SU-DHL-6 (cell line): ENCODE measurements at regions not wholly inside any gene's neighbourhood (a gene's known extent, or its start where the extent isn't known, plus 50 kb on each side); places are given as distances from the start of the nearest gene placed in this dataset.

Source experiments
- EZH2phosphoT487 ChIP-seq: fragments of 200-600 bp; sonication (generic), shearing (Covaris generic); conservative IDR thresholded peaks from 2 replicates; pipeline ENCODE4 v1.6.1; 2018; ENCODE audit warnings: mild to moderate bottlenecking, antibody characterized with exemption, low read length, moderate library complexity, mixed read lengths
- TF ChIP-seq, protein P1 (sequence below): fragments of 200-600 bp; sonication (generic); IDR thresholded peaks from one replicate; pipeline ENCODE4 v1.5.1; 2017; ENCODE audit warnings: antibody characterized with exemption, mild to moderate bottlenecking, low read length, moderate library complexity; ENCODE audit not compliant: insufficient read depth, poor library complexity, severe bottlenecking

DNA sequence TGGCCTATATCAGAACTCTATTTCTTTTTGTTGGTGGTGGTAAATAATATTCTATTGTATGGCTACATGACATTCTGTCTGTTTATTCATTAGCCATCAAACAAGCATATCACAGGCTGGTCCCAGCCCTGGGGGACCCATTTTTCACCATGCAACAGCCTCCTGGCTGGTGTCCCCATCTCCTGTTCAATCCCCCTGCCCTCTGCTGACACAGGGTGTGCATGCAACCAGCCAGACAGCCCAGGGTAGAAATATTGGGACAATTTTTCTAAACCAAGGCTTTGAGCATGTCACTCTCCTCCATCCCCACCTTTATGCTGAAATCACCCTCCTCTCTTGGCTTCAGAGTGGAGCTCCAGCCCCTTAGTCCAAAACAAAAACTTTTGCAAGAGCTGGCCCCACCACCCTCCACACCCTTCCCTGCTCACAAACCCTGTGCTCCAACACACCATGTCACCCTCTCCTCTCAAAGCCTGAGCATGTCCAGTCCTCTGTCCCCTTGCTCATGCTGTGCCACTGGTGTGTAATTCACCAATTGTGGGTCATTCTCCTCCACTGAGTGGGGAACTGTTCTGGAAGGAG, 153.0 kb upstream of the UQCRFS1 start:
- TF ChIP-seq, protein P1, sequence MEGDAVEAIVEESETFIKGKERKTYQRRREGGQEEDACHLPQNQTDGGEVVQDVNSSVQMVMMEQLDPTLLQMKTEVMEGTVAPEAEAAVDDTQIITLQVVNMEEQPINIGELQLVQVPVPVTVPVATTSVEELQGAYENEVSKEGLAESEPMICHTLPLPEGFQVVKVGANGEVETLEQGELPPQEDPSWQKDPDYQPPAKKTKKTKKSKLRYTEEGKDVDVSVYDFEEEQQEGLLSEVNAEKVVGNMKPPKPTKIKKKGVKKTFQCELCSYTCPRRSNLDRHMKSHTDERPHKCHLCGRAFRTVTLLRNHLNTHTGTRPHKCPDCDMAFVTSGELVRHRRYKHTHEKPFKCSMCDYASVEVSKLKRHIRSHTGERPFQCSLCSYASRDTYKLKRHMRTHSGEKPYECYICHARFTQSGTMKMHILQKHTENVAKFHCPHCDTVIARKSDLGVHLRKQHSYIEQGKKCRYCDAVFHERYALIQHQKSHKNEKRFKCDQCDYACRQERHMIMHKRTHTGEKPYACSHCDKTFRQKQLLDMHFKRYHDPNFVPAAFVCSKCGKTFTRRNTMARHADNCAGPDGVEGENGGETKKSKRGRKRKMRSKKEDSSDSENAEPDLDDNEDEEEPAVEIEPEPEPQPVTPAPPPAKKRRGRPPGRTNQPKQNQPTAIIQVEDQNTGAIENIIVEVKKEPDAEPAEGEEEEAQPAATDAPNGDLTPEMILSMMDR: no peak
- no peak for TF ChIP-seq EZH2phosphoT487
